SK-N-SH (cell line): ENCODE measurements at regions not wholly inside any gene's neighbourhood (a gene's known extent, or its start where the extent isn't known, plus 50 kb on each side); places are given as distances from the start of the nearest gene placed in this dataset.

Source experiments
- CTCF ChIA-PET: fragments of 300-600, 350-600 bp; formaldehyde crosslinking; extraction: SDS; loops from one replicate; lab custom pipeline; 2021; lab: Yijun Ruan, JAX
- POLR2A ChIA-PET: fragments of 350-600 bp; sonication (Branson Sonifier 250); formaldehyde crosslinking; extraction: SDS; loops from one replicate; lab custom pipeline; 2020; ENCODE audit warnings: antibody characterized with exemption, inconsistent platforms; lab: Yijun Ruan, JAX
- DNase-seq: peaks from one replicate; pipeline ENCODE4 v3.0.0; 2012
- H2AFZ ChIP-seq: fragments of 200-600 bp; sonication (generic); 2 replicates; pipeline ENCODE4 v1.8.1; 2016; ENCODE audit warnings: antibody characterized with exemption, mild to moderate bottlenecking, low read depth
- H3F3A ChIP-seq: fragments of 200-600 bp; sonication (generic); replicated peaks from 2 replicates; pipeline ENCODE3; 2016; ENCODE audit warnings: antibody characterized with exemption, mild to moderate bottlenecking; ENCODE audit not compliant: insufficient read depth
- H3K27ac ChIP-seq, 2 experiments: fragments of 200-500 bp in 1 of 2; fragments of 200-600 bp in 1 of 2; sonication (Bioruptor generic) in 1 of 2; sonication (generic), shearing (Covaris generic) in 1 of 2; 2 replicates each; pipeline versions ENCODE4 v1.5.1 to v1.6.1; 2014 to 2016; ENCODE audit warnings: low read depth in 2 of 2, inconsistent platforms in 1 of 2, low read length in 1 of 2, mild to moderate bottlenecking in 1 of 2, mixed read lengths in 1 of 2
- H3K27me3 ChIP-seq: fragments of 200-600 bp; sonication (generic), shearing (Covaris generic); 2 replicates; pipeline ENCODE4 v1.6.1; 2016; ENCODE audit warnings: mixed run types; ENCODE audit not compliant: insufficient read depth
- H3K36me3 ChIP-seq, 2 experiments: fragments of 200-500 bp in 1 of 2; fragments of 200-600 bp in 1 of 2; sonication (Bioruptor generic) in 1 of 2; sonication (generic) in 1 of 2; replicated peaks in 1 of 2; 2 replicates each; pipeline versions ENCODE3 to v1.5.1; 2014 to 2016; ENCODE audit warnings: low read length in 1 of 2, mild to moderate bottlenecking in 1 of 2; ENCODE audit not compliant: insufficient read depth in 2 of 2, control insufficient read depth in 1 of 2
- H3K4me1 ChIP-seq, 2 experiments: fragments of 200-500 bp in 1 of 2; fragments of 200-600 bp in 1 of 2; sonication (Bioruptor generic) in 1 of 2; sonication (generic), shearing (Covaris generic) in 1 of 2; 2 replicates each; pipeline versions ENCODE4 v1.5.1 to v1.6.1; 2014 to 2016; ENCODE audit warnings: low read depth in 1 of 2, low read length in 1 of 2, mixed run types in 1 of 2; ENCODE audit not compliant: insufficient read depth in 2 of 2, control insufficient read depth in 1 of 2
- H3K4me2 ChIP-seq: fragments of 200-600 bp; sonication (generic), shearing (Covaris generic); 2 replicates; pipeline ENCODE4 v1.6.1; 2017; ENCODE audit warnings: mixed run types
- H3K4me3 ChIP-seq, 2 experiments: fragments of 200-500 bp in 1 of 2; fragments of 200-600 bp in 1 of 2; sonication (Bioruptor generic) in 1 of 2; sonication (generic), shearing (Covaris generic) in 1 of 2; 2 replicates each; pipeline versions ENCODE4 v1.5.1 to v1.8.1; 2014 to 2016; ENCODE audit warnings: low read depth in 2 of 2, inconsistent platforms in 1 of 2, low read length in 1 of 2, mild to moderate bottlenecking in 1 of 2, mixed read lengths in 1 of 2, moderate library complexity in 1 of 2
- H3K79me2 ChIP-seq: fragments of 200-600 bp; sonication (generic); 2 replicates; pipeline ENCODE4 v1.8.1; 2017; ENCODE audit warnings: mild to moderate bottlenecking; ENCODE audit not compliant: insufficient read depth
- H3K9ac ChIP-seq: fragments of 200-600 bp; sonication (generic); 2 replicates; pipeline ENCODE4 v1.6.1; 2017; ENCODE audit warnings: mixed run types
- H3K9me2 ChIP-seq: fragments of 200-600 bp; sonication (generic); 2 replicates; pipeline ENCODE4 v1.6.1; 2017; ENCODE audit warnings: mixed run types
- H3K9me3 ChIP-seq: fragments of 200-600 bp; sonication (generic); 2 replicates; pipeline ENCODE4 v1.6.1; 2017; ENCODE audit warnings: mixed run types, mild to moderate bottlenecking, moderate library complexity
- H4K20me1 ChIP-seq: fragments of 200-600 bp; sonication (generic); 2 replicates; pipeline ENCODE4 v1.6.1; 2017; ENCODE audit warnings: mild to moderate bottlenecking, mixed run types; ENCODE audit not compliant: insufficient read depth
- CHD2 ChIP-seq: fragments of 150-350 bp; IDR thresholded peaks from 2 replicates; pipeline ENCODE4 v1.6.1; 2018; ENCODE audit warnings: low read length; ENCODE audit not compliant: partially characterized antibody
- FOXJ3 ChIP-seq: sonication (generic); formaldehyde crosslinking; IDR thresholded peaks from 2 replicates; pipeline ENCODE4 v1.5.1; 2020; ENCODE audit warnings: mild to moderate bottlenecking, missing genetic modification reagents
- JUND ChIP-seq: IDR thresholded peaks from 2 replicates; pipeline ENCODE4 v1.4.0; 2012
- POLR2AphosphoS5 ChIP-seq: IDR thresholded peaks from 2 replicates; pipeline ENCODE4 v1.6.1; 2012; ENCODE audit warnings: low read depth, low read length
- SIN3A ChIP-seq: IDR thresholded peaks from 2 replicates; pipeline ENCODE4 v1.6.1; 2012; ENCODE audit warnings: low read depth, mild to moderate bottlenecking, low read length, moderate library complexity, borderline replicate concordance
- SMC3 ChIP-seq: IDR thresholded peaks from 2 replicates; pipeline ENCODE4 v1.6.1; 2012; ENCODE audit warnings: low read depth, low read length, improper control_type of control experiment
- ZBTB33 ChIP-seq: IDR thresholded peaks from 2 replicates; pipeline ENCODE4 v1.4.0; 2012; ENCODE audit warnings: low read depth, borderline replicate concordance
- WGBS: methylation state at CpG from one replicate; pipeline ENCODE4 v1.1.6; 2017; ENCODE audit warnings: low lambda C conversion rate; 5-methylcytosine and 5-hydroxymethylcytosine counted together

DNA sequence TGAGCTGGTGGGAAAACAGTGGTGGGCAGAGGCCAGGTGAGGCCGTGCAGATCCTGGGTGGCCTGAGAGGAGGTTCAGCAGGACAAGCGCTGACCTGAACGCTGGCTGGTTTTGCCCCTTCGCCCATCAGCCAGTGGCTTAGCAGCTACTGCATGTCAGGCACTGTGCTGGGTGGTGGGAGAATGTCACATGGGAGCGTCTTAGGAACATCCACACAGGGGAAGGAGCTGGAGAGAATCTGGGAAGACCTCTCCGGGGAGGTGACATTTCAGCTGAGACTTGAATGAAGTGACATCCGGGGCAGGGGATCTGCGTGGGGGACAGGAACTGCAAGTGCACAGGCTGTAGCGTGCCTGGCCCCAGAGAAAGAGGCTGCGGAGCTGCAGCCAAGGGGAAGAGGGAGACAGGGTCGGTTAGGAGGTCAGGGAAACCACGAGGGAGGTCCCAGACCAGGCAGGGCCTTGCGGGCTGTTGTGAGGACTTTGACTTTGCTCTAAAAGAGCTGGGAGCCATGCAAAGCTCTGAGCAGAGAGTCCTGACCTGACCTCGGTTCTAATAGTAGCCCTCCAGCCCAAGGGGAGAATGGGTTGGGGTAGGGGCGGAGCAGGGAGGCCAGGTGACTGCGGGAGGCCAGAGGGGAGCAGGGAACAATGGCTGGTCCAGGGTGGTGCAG lies 156.8 kb upstream of the PTPN1 start:
- Histone ChIP-seq H3K4me2 (no peak overlapping the region), H2AFZ (no peak overlapping the region), H3K27ac (no peak overlapping the region), H3K4me1 (peaks cover 0 to 2% of the 10 kb centered on the region in 2 experiments; a peak in 1 of 4 replicates), H4K20me1 (no peaks in the 10 kb centered on the region), H3K79me2 (no peaks in the 10 kb centered on the region), H3K9me2 (no peaks in the 10 kb centered on the region), H3K9ac (no peak overlapping the region), H3K4me3 (no peak overlapping the region), H3K27me3 (no peaks in the 10 kb centered on the region), H3F3A (no peaks in the 10 kb centered on the region), H3K36me3 (no peaks in the 10 kb centered on the region), H3K9me3 (no peaks in the 10 kb centered on the region)
- ChIA-PET POLR2A (no interaction called here), CTCF (interaction anchor here (1.1 kb wide), 1 partner anchor 30 kb away, joined by 3 read pairs; no protein-coding TSS in a partner anchor)
- whole genome bisulfite sequencing, result 84% methylated on average over 16 of the region's 16 CpGs
- no peak for DNase-seq
- TF ChIP-seq POLR2AphosphoS5, result no peak

- POLR2A ChIA-PET, result no interaction called here
- Histone ChIP-seq H3K4me1 (peaks cover 0 to 2% of the 10 kb centered on the region in 2 experiments; a peak in 1 of 4 replicates), H3K9ac (no peak overlapping the region), H3K27me3 (no peaks in the 10 kb centered on the region), H3K4me3 (no peak overlapping the region), H3K79me2 (no peaks in the 10 kb centered on the region), H3F3A (no peaks in the 10 kb centered on the region), H3K9me2 (no peaks in the 10 kb centered on the region), H3K27ac (no peak overlapping the region), H3K4me2 (no peak overlapping the region), H4K20me1 (no peaks in the 10 kb centered on the region), H3K9me3 (no peaks in the 10 kb centered on the region), H2AFZ (no peak overlapping the region), H3K36me3 (no peaks in the 10 kb centered on the region)
- TF ChIP-seq JUND, result no peak
- TF ChIP-seq CHD2, result no peak
- TF ChIP-seq ZBTB33, result no peak
- no peak for TF ChIP-seq SIN3A
- TF ChIP-seq FOXJ3 (CRISPR knock-in tag), result no peak
- no peak for TF ChIP-seq SMC3
- 85% methylated on average over 12 of the region's 13 CpGs for WGBS
- CTCF ChIA-PET, result no interaction called here
- no peak for DNase-seq
Observed at GRCh38 chr20:50354721-50355589, 155.2 kb upstream of the PTPN1 start.
